Peyer's patch (tissue), 4 donors: ENCODE measurements at regions not wholly inside any gene's neighbourhood (a gene's known extent, or its start where the extent isn't known, plus 50 kb on each side); places are given as distances from the start of the nearest gene placed in this dataset.

ENCODE experiments used
- CTCF ChIP-seq, 6 experiments: fragments of 450-650 bp in 4 of 6; fragments of 200-600 bp in 2 of 6; sonication (generic) in 1 of 6; IDR thresholded peaks; one replicate each; pipeline ENCODE4 v1.5.1; 2017 to 2019; ENCODE audit warnings: antibody characterized with exemption in 6 of 6, mild to moderate bottlenecking in 3 of 6, moderate library complexity in 1 of 6
- POLR2A ChIP-seq, 2 donors: fragments of 450-650 bp; IDR thresholded peaks; one replicate each; pipeline ENCODE4 v1.5.1; 2017; ENCODE audit warnings: antibody characterized with exemption in 2 of 2, mild to moderate bottlenecking in 2 of 2, moderate library complexity in 2 of 2

- TF ChIP-seq CTCF (IDR thresholded peaks at IDR 0.05) (no peak), POLR2A (IDR thresholded peaks at IDR 0.05) (no peak)
These were observed 469.4 kb downstream of the KLF12 start for GRCh38 chr13:73664851-73665250.
